ENCODE measurements at regions not wholly inside any gene's neighbourhood (a gene's known extent, or its start where the extent isn't known, plus 50 kb on each side); places are given as distances from the start of the nearest gene placed in this dataset.

GRCh38 chr9:96159596-96159995, 142.4 kb downstream of the HSD17B3 start (continued):
- TF ChIP-seq NFYB (IDR thresholded peaks at IDR 0.05; ENCODE audit: extremely low read depth, insufficient read length) (no peak), ZNF780A (CRISPR knock-in tag; IDR thresholded peaks at IDR 0.05) (no peak), RFX7 (CRISPR knock-in tag; IDR thresholded peaks at IDR 0.05) (no peak), POLR2AphosphoS2 (IDR thresholded peaks at IDR 0.05; ENCODE audit: low read length) (no peak), PBX2 (CRISPR knock-in tag; IDR thresholded peaks at IDR 0.05; ENCODE audit: low read depth) (no peak), PBX2 (tag; conservative IDR thresholded peaks at IDR 0.05; ENCODE audit: low read depth) (no peak), PRMT5 (CRISPR knock-in tag; IDR thresholded peaks at IDR 0.05) (no peak), BDP1 (IDR thresholded peaks at IDR 0.05; ENCODE audit: insufficient read depth, insufficient read length) (no peak)
- TF ChIP-seq, protein P1, sequence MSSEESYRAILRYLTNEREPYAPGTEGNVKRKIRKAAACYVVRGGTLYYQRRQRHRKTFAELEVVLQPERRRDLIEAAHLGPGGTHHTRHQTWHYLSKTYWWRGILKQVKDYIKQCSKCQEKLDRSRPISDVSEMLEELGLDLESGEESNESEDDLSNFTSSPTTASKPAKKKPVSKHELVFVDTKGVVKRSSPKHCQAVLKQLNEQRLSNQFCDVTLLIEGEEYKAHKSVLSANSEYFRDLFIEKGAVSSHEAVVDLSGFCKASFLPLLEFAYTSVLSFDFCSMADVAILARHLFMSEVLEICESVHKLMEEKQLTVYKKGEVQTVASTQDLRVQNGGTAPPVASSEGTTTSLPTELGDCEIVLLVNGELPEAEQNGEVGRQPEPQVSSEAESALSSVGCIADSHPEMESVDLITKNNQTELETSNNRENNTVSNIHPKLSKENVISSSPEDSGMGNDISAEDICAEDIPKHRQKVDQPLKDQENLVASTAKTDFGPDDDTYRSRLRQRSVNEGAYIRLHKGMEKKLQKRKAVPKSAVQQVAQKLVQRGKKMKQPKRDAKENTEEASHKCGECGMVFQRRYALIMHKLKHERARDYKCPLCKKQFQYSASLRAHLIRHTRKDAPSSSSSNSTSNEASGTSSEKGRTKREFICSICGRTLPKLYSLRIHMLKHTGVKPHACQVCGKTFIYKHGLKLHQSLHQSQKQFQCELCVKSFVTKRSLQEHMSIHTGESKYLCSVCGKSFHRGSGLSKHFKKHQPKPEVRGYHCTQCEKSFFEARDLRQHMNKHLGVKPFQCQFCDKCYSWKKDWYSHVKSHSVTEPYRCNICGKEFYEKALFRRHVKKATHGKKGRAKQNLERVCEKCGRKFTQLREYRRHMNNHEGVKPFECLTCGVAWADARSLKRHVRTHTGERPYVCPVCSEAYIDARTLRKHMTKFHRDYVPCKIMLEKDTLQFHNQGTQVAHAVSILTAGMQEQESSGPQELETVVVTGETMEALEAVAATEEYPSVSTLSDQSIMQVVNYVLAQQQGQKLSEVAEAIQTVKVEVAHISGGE (CRISPR knock-in tag; IDR thresholded peaks at IDR 0.05): no peak
